SU-DHL-6 (cell line): ENCODE measurements at regions not wholly inside any gene's neighbourhood (a gene's known extent, or its start where the extent isn't known, plus 50 kb on each side); places are given as distances from the start of the nearest gene placed in this dataset.

Experiments used
- H2AFZ ChIP-seq: fragments of 200-600 bp; sonication (generic); 2 replicates; pipeline ENCODE4 v1.6.1; 2014; ENCODE audit warnings: low read depth, mild to moderate bottlenecking, moderate library complexity, mixed read lengths, antibody characterized with exemption, low read length; ENCODE audit not compliant: severe bottlenecking
- H3F3A ChIP-seq: fragments of 200-600 bp; shearing (Covaris generic); 2 replicates; pipeline ENCODE4 v1.6.0; 2016; ENCODE audit warnings: antibody characterized with exemption, mild to moderate bottlenecking; ENCODE audit not compliant: insufficient read depth
- H3K27ac ChIP-seq: fragments of 200-600 bp; sonication (generic); 2 replicates; pipeline ENCODE4 v1.5.1; 2016; ENCODE audit warnings: low read depth, mild to moderate bottlenecking, low read length, moderate library complexity, mixed read lengths
- H3K27me3 ChIP-seq: fragments of 200-600 bp; sonication (generic), shearing (Covaris generic); 2 replicates; pipeline ENCODE4 v1.6.0; 2014; ENCODE audit warnings: mild to moderate bottlenecking, low read length
- H3K36me3 ChIP-seq: fragments of 200-600 bp; sonication (generic); 2 replicates; pipeline ENCODE4 v1.6.1; 2014; ENCODE audit warnings: mild to moderate bottlenecking, low read length, mixed read lengths
- H3K4me2 ChIP-seq: fragments of 300-600, 200-600 bp; shearing (Covaris generic), sonication (generic); 2 replicates; pipeline ENCODE4 v1.6.0; 2014; ENCODE audit warnings: low read length, low read depth, mild to moderate bottlenecking; ENCODE audit not compliant: poor library complexity, severe bottlenecking
- H3K4me3 ChIP-seq: fragments of 200-600 bp; sonication (generic); 2 replicates; pipeline ENCODE4 v1.5.1; 2014; ENCODE audit warnings: antibody characterized with exemption, low read length, mild to moderate bottlenecking, mixed read lengths; ENCODE audit not compliant: insufficient read depth, poor library complexity, severe bottlenecking
- H3K79me2 ChIP-seq: fragments of 200-600 bp; sonication (generic); 2 replicates; pipeline ENCODE4 v1.6.1; 2014; ENCODE audit warnings: mild to moderate bottlenecking, low read length, moderate library complexity; ENCODE audit not compliant: insufficient read depth
- H3K9ac ChIP-seq: fragments of 200-600 bp; sonication (generic); 2 replicates; pipeline ENCODE4 v1.7.0; 2014; ENCODE audit warnings: mild to moderate bottlenecking, low read length
- H3K9me2 ChIP-seq: fragments of 200-600 bp; sonication (generic); replicated peaks from 2 replicates; pipeline ENCODE4 v1.6.1; 2014; ENCODE audit warnings: low read length; ENCODE audit not compliant: insufficient read depth
- H3K9me3 ChIP-seq: fragments of 200-600 bp; sonication (generic); 2 replicates; pipeline ENCODE4 v1.6.1; 2014; ENCODE audit warnings: low read length, mixed read lengths; ENCODE audit not compliant: insufficient read depth
- H4K20me1 ChIP-seq: fragments of 200-600 bp; sonication (generic); 2 replicates; pipeline ENCODE4 v1.6.1; 2014; ENCODE audit warnings: low read depth, mild to moderate bottlenecking, antibody characterized with exemption, low read length, moderate library complexity, mixed read lengths
- CTCF ChIP-seq: fragments of 200-600 bp; sonication (generic); IDR thresholded peaks from one replicate; pipeline ENCODE4 v1.5.1; 2017; ENCODE audit warnings: antibody characterized with exemption, mild to moderate bottlenecking, low read length, moderate library complexity; ENCODE audit not compliant: insufficient read depth, poor library complexity, severe bottlenecking
- EZH2phosphoT487 ChIP-seq: fragments of 200-600 bp; sonication (generic), shearing (Covaris generic); conservative IDR thresholded peaks from 2 replicates; pipeline ENCODE4 v1.6.1; 2018; ENCODE audit warnings: mild to moderate bottlenecking, antibody characterized with exemption, low read length, moderate library complexity, mixed read lengths

GRCh38 chr18:70414315-70414900 lies 125.6 kb downstream of the SOCS6 start:
- Histone ChIP-seq H3K79me2 (no peaks in the 10 kb centered on the region), H3K9ac (no peak overlapping the region), H3K27me3 (no peaks in the 10 kb centered on the region), H2AFZ (no peak overlapping the region), H3K36me3 (no peaks in the 10 kb centered on the region), H3K9me2 (no peaks in the 10 kb centered on the region), H3K9me3 (no peaks in the 10 kb centered on the region), H3F3A (no peaks in the 10 kb centered on the region), H3K4me3 (no peak overlapping the region), H4K20me1 (no peaks in the 10 kb centered on the region), H3K27ac (no peak overlapping the region), H3K4me2 (no peak overlapping the region)
- no peak for TF ChIP-seq CTCF
- TF ChIP-seq EZH2phosphoT487 = no peak

DNA sequence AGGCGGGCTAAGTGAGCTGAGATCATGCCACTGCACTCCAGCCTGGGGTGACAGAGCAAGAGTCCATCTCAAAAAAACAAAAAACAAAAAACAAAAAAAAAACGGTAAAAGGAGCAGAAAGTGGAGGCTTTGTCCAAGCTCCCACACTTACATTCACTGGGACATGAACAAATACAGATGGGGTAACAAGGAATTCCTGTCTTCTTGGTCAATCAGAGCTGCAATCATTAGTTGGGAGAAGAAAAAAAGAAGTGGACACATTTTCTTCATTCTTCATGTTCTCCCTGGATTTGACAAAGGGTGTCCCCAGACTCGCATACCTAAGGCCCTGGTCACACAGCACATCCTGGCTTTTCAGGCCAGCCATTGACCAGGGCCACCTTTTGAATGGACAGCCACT lies 124.6 kb downstream of the SOCS6 start:
- Histone ChIP-seq H3K9ac (no peak overlapping the region), H3K9me2 (no peaks in the 10 kb centered on the region), H3K4me2 (no peak overlapping the region), H3F3A (no peaks in the 10 kb centered on the region), H3K4me3 (no peak overlapping the region), H3K9me3 (no peaks in the 10 kb centered on the region), H2AFZ (no peak overlapping the region), H3K36me3 (no peaks in the 10 kb centered on the region), H3K27me3 (no peaks in the 10 kb centered on the region), H4K20me1 (no peaks in the 10 kb centered on the region), H3K79me2 (no peaks in the 10 kb centered on the region), H3K27ac (no peak overlapping the region)
- TF ChIP-seq CTCF = no peak
- TF ChIP-seq EZH2phosphoT487 = no peak

- H3K9ac ChIP-seq = no peak overlapping the region
- no peaks in the 10 kb centered on the region for H3K79me2 ChIP-seq
- no peak for TF ChIP-seq EZH2phosphoT487
- no peak for TF ChIP-seq CTCF
- no peaks in the 10 kb centered on the region for H3K9me3 ChIP-seq
- H3K27ac ChIP-seq = no peak overlapping the region
- H3K4me3 ChIP-seq = no peak overlapping the region
- no peaks in the 10 kb centered on the region for H3K9me2 ChIP-seq
- no peak overlapping the region for H2AFZ ChIP-seq
- no peaks in the 10 kb centered on the region for H4K20me1 ChIP-seq
- no peaks in the 10 kb centered on the region for H3F3A ChIP-seq
- no peaks in the 10 kb centered on the region for H3K36me3 ChIP-seq
- no peak overlapping the region for H3K4me2 ChIP-seq
- no peaks in the 10 kb centered on the region for H3K27me3 ChIP-seq
Observed at GRCh38 chr18:70411876-70412435, 123.1 kb downstream of the SOCS6 start.
